Mucosa of descending colon (tissue), 3 donors: ENCODE measurements at regions not wholly inside any gene's neighbourhood (a gene's known extent, or its start where the extent isn't known, plus 50 kb on each side); places are given as distances from the start of the nearest gene placed in this dataset.
A peak's percentile ranks its signal among the peaks of the same experiment; 100 is the strongest.

Experiments
- ATAC-seq: fragments of 200-7000 bp; cut with Tn5 transposase; one replicate; pipeline ENCODE4 v1.9.1; 2020; ENCODE audit warnings: mild to moderate bottlenecking, moderate library complexity
- DNase-seq, 3 donors: peaks; one replicate each; pipeline ENCODE4 v3.0.0-alpha.2; 2020
- H3K36me3 ChIP-seq: fragments of 200-600 bp; one replicate; pipeline ENCODE4 v1.8.0; 2021; ENCODE audit warnings: low read depth, mild to moderate bottlenecking
- H3K4me1 ChIP-seq: fragments of 200-600 bp; one replicate; pipeline ENCODE4 v1.8.0; 2021; ENCODE audit warnings: low read depth, mild to moderate bottlenecking
- H3K4me3 ChIP-seq: fragments of 200-600 bp; one replicate; pipeline ENCODE4 v1.8.0; 2021; ENCODE audit warnings: mild to moderate bottlenecking
- H3K9me3 ChIP-seq: fragments of 200-600 bp; one replicate; pipeline ENCODE4 v1.8.0; 2021; ENCODE audit warnings: mild to moderate bottlenecking
- CTCF ChIP-seq: fragments of 200-600 bp; IDR thresholded peaks from one replicate; pipeline ENCODE4 v1.8.0; 2022; ENCODE audit warnings: antibody characterized with exemption, mild to moderate bottlenecking
- intact Hi-C, 2 donors: fragments of 100-400 bp; cut with DNase I in 1 of 2; cut with micrococcal nuclease in 1 of 2; formaldehyde crosslinking; loops; one replicate each; pipeline versions ENCODE4 v1.11.0 to v1.11.1; 2022; cut with DNase I, micrococcal nuclease
- donor health status: DM: no; HTN: no; CAD: no; lungs with moderate emphysema.
- donor health status: DM: no; HTN: no; CAD: no.
- donor health status: DM: no; HTN: yes; CAD: no.

GRCh38 chr1:55586771-55587170 lies 371.6 kb upstream of the USP24 start:
- ATAC-seq = no peak
- TF ChIP-seq CTCF = no peak
- no peaks in the 10 kb centered on the region for H3K9me3 ChIP-seq
- no peak for DNase-seq
- H3K36me3 ChIP-seq = no peaks in the 10 kb centered on the region
- H3K4me3 ChIP-seq = no peak overlapping the region
- no peaks in the 10 kb centered on the region for H3K4me1 ChIP-seq
- intact Hi-C loops = no loop called here

DNA sequence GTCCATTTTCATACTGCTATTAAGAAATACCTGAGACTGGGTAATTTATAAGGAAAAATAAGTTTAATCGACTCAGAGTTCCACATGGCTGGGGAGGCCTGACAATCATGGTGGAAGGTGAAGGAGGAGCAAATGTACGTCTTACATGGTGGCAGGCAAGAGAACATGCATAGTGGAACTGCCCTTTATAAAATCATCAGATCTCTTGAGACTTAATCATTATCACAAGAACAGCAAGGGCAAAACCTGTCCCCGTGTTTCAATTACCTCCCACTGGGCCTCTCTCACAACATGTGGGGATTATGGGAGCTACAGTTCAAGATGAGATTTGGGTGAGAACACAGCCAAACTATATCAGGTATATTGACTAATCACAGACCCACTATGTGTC lies 370.2 kb upstream of the USP24 start:
- DNase-seq = no peak
- no peaks in the 10 kb centered on the region for H3K9me3 ChIP-seq
- no peak for TF ChIP-seq CTCF

GRCh38 chr1:55584526-55585401 lies 369.6 kb upstream of the USP24 start:
- no peak for DNase-seq
- TF ChIP-seq CTCF = no peak
- H3K4me3 ChIP-seq = no peak overlapping the region
- intact Hi-C loops = no loop called here
- no peaks in the 10 kb centered on the region for H3K36me3 ChIP-seq
- ATAC-seq = no peak
- H3K9me3 ChIP-seq = no peaks in the 10 kb centered on the region
- no peaks in the 10 kb centered on the region for H3K4me1 ChIP-seq

More for the DNA sequence above, 370.2 kb upstream of the USP24 start:
- Histone ChIP-seq H3K36me3 (no peaks in the 10 kb centered on the region), H3K4me1 (no peaks in the 10 kb centered on the region), H3K4me3 (no peak overlapping the region)
- intact Hi-C loops = no loop called here
- ATAC-seq = no peak

GRCh38 chr1:55582084-55582483 lies 366.9 kb upstream of the USP24 start:
- Histone ChIP-seq H3K36me3 (no peaks in the 10 kb centered on the region), H3K9me3 (no peaks in the 10 kb centered on the region), H3K4me1 (no peaks in the 10 kb centered on the region), H3K4me3 (no peak overlapping the region)
- TF ChIP-seq CTCF = no peak
- ATAC-seq (no peak), DNase-seq (no peak)
- intact Hi-C loops = no loop called here

DNA sequence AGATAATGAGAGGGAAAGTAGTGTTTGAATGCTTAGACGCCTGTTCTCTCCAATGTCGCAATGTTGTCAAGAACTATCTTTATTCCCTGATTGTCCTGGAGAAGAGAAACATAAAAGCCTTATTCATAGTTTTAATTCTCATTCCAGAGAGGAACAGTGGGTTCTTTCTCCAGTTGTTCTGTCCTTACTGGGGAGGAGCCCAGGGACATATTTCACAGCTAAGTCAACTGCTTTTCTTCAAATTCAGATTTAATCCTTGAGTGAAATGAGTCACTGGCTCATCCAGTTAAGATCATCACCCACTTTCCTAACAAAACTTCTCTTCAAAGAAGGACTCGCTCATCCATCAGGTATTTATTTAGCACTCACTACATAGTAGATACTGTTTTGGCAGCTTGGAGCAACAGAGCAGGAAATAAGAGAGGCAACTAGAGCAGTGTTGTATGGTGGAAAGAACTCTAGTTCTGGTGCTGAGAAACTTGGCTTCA lies 365.7 kb upstream of the USP24 start:
- Histone ChIP-seq H3K4me1 (no peaks in the 10 kb centered on the region), H3K9me3 (no peaks in the 10 kb centered on the region), H3K4me3 (no peak overlapping the region), H3K36me3 (no peaks in the 10 kb centered on the region)
- DNase-seq (no peak), ATAC-seq (peak; percentile 47)
- intact Hi-C loops = no loop called here
- TF ChIP-seq CTCF = no peak
